Medulla oblongata (tissue), 1 donor: ENCODE measurements at regions not wholly inside any gene's neighbourhood (a gene's known extent, or its start where the extent isn't known, plus 50 kb on each side); places are given as distances from the start of the nearest gene placed in this dataset.
"Not testable (repeated sequence)": the region's sequence is repeated elsewhere in the genome, so short reads cannot be mapped to it uniquely, and the experiment has no call there.

ENCODE experiments used
- DNase-seq: peaks from one replicate; pipeline ENCODE4 v3.0.0-alpha.2; 2015; ENCODE audit errors: extremely low spot score

- DNase-seq: not testable (repeated sequence)
Observed at GRCh38 chr3:36187197-36187596, 193.1 kb upstream of the STAC start.

DNA sequence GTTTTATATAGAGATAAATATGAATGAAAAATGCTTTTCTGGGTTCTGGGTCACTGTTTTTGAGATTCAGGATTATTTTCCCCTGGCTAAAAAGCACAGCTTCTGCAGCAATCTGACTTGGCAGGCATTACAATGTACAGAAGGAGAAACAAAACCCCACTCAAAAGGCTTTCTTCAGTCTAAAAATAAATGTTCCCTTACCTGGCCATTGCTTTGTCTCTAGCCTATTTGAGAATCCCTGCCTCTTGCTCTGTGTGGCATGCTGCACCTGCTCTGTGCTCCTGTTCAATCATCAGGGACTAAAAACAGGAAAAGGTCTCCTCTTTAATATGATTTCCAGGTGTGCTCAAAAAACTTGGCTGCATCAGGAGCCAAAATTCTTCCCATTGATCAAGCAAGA, 187.4 kb upstream of the STAC start:
- DNase-seq: no peak

DNA sequence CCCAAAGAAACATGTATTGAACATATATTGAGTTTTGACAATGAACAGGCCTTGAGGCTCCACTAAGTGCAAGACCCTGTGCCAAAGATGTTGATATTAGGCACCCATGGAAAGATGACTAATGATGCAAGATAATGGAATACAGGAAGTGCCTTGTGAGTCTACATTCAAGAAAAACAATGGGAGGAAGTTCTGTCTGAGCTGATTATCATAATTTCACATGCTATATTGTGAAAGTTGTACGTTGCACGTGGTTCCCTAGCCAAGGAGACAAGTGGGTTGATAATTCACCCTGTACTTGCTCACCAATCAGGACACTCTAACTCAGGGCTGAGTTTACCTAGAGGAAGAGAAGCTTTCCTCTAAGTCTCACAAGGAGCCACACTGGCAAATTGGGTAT, 186.9 kb upstream of the STAC start:
- DNase-seq: no peak

DNA sequence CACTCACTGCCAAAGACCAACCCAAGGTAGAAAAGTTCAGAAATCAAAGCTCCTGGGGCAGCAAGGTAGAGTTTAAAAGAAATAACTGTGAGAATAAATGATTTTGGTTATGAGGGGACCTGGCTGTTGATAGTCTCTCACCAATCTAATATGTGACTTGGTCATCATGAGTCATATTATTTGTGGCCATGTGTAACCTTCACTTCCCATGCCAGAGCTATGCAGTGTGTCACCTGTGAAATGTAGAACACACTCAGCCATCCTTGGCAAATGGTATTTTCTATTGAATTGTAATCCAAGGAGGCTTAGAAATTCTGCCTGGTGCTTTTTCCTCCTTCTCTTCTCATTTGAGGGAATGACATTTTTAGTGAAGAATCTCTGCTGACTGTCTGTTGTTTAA, 184.2 kb upstream of the STAC start:
- DNase-seq: no peak

DNA sequence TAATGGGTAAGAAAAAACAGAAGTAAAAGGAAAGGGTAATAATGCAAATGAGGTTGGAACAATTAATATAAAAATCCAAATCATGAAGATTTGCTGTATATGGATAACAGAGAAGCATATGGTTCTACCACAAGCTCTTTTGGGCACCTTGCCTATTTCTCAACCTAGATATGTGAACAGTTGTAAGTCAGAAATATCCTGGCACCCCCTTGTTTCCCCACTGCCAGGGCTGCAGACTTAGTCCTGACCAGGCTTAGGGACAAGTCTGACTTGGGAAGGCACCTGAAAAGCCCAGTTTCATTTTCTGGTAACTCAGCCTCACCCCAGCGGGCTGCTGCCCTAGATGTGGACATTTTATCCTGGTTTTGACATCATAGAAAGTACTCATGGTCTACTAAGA, 183.2 kb upstream of the STAC start:
- DNase-seq: no peak

DNA sequence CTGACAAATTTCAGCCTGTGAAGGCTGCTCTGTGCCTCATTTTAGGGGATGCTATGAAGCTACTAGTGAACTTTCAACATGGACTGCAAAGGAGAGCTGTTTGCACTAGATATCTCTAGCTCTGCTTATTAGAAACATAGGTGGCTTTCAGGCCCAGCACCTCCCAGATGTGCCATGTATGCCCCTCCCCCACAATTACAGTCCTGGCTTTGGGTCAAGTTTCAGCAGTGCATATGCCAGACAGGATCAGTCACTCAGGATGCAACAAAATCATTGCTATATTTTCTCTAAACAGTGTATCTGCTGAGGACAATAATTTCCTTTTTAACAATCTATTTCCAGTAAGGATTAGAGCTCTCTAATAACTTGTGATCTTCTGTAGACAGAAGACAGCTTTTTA, 178.8 kb upstream of the STAC start:
- no peak for DNase-seq

DNA sequence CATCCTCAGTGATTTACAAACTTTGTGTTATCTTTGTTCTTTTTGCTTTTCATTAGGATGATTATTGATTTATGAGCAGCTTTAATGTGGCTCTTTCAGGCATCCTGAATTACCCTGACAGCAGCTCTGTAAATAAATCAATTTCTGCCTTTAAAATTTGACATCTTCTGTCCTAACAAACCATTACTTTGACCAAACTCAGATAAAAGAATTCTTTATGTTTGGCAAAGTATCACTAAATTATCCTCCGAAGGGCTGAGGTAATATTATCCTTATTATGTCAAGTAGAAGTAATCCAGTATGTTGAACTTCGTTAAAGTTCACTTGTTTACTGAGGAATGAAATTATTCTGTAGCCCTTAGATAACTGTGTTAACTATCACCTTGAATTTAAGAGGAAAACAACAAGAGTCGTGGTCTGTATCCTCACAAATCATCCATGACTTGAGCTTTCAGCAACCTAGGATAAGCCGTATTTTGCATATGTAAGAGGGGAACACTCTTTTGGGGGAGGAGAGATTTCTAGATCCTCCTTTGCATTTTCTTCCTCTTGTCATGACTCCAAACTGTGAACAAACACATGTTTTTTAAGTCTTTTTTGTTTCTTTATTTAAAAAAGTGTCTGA, 173.2 kb upstream of the STAC start:
- no peak for DNase-seq

DNA sequence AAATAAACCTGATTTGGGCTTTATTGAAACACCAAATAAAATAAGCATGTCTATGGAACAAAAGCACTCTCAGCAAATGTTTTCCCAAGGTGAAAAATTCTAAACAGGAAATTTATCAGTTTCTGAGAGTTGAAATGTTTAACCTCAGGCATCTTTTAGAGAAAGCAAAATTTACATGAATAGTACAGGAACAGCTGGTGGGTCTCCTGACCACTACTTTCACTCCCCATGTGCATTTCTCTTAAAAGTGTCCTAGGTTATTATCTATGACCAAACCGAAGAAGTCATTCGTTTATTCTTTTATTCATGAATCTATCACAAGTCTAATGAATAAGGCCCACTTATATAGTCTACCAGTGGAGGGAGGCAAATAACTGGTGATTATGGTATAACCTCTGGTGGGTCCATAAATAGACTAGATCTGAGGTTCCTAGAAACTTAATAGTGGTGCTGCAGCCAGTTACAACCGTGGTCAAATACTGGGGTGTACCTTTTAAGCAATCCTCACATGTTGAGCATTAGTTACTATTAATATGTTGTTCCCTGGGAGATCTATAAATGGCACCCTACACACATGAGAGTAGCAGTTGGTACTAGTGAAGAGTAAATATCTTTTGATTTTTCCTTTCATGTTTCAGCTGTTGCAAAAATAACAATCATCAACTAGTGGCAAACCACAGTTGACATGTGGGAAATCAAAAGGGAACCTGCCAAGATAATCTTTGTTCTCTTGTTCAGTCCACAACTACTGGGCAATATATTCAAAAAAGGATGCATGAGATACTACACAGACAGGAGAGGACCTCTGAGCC, 169.3 kb upstream of the STAC start:
- DNase-seq: no peak

DNA sequence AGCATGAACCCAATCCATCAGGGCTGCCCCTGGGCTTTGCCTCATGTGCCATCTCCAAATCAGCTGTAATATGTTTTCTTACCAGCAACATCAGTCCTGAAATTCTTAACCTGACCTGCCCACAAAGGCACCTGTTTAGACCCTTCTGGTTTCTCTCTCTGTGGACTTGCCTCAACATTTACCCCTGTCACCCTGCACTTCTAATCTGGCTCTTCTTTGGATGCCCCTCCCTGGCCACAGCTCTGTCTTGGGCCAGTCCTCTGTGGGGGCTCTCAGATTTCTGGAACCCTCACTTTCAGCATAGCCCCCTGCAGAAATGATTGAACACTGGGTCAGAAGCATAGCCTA, 168.7 kb upstream of the STAC start:
- DNase-seq: no peak

- DNase-seq: no peak
Observed at GRCh38 chr3:36212251-36212650, 168.1 kb upstream of the STAC start.

- DNase-seq: no peak
Observed at GRCh38 chr3:36214460-36214859, 165.8 kb upstream of the STAC start.

- no peak for DNase-seq
Observed at GRCh38 chr3:36215241-36215640, 165.1 kb upstream of the STAC start.

DNA sequence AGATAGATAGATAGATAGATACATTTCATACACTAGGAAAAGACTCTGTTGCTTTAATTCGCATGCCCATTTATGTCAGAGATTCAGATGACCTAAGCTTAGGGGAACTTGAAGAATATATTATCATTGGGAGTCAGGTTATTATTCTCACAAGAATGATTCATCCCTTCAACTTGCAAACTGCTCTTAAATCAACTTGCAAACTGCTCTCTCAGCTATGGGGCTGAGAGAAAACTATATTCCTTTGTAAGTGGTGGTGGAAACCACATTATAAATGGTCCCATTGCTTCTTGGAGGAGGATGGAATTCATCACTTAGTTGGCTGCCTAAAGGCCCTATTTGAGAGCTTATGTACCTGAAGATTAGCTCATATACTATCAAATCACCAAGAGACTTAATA, 160.9 kb upstream of the STAC start:
- no peak for DNase-seq

GRCh38 chr3:36220173-36220572, 160.1 kb upstream of the STAC start:
- DNase-seq: no peak

DNA sequence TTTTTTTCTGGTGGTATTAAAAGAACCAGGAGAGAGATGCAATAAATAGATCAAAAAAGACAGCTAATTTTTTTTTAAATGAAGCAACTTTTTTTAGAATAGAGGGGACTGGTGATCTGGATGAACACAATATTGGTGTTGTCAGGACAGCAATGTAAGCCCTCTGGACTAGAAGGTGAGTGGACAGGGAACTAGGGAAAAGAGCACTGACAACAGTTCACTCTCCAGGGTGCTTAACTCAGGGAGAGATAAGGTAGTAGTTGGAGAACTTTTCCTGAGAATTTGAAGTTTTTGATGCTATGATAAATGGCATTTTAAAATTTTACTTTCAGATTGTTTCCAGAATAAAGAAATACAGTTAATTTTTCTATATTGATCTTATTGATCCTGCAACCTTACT, 158.3 kb upstream of the STAC start:
- DNase-seq: no peak

GRCh38 chr3:36227980-36228379, 152.3 kb upstream of the STAC start:
- no peak for DNase-seq

- DNase-seq: no peak
Observed at GRCh38 chr3:36229496-36229895, 150.8 kb upstream of the STAC start.

GRCh38 chr3:36232797-36233489, 147.4 kb upstream of the STAC start:
- no peak for DNase-seq

- no peak for DNase-seq
Observed at GRCh38 chr3:36244728-36245127, 135.6 kb upstream of the STAC start.

DNA sequence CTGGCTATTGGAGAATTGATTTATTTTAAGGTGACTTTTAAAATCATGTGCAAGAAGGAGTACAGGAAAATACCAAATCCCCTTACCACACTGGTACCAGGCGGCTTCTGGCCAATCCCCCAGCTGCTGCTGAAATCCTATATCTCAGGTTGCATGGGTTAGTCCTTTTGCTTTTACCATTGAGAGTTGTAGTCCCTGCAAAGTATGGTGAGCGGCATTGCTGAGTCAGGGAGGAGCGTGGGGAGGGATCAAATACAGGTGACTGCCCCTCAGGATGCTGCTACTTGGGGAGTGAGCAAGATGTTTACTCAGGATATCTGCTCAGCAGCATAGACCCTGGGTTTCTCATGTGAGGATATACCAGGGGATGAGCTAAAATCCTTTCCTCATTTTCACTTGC, 131.9 kb upstream of the STAC start:
- DNase-seq: no peak

GRCh38 chr3:36250191-36250590, 130.1 kb upstream of the STAC start:
- DNase-seq: no peak

DNA sequence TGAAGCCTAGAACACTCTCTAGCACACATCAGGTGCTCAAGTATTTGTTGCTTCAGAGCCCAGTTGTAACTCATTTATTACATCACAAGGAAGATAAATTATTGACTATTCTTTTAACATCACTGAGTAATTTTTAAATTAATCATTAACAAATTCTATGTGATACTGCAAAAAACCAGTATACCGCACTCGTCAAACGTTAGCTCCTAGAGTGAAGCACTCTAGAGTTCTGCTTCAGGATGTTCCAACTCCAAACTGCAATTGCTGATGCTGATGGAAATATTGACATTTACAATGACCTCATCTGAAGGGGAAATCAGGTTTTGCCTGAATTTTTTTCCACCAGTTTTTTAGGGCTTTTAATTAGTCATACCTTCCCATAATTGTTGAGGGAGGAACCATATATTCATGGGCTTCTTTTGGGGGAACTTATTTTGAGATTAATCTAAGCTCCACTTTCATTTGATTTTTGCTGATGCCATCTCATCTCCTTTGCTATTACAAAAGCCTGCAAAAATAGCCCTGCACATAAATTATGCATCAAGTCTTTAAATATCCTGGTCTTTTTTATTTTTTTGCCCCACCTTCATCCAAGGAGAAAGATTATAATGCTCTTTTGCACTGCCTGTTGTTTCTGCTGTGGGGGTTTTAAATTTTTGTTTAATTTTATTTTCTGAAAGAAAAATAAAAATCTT, 123.0 kb upstream of the STAC start:
- no peak for DNase-seq

- no peak for DNase-seq
Observed at GRCh38 chr3:36258421-36258820, 121.9 kb upstream of the STAC start.
